ENCODE measurements at regions not wholly inside any gene's neighbourhood (a gene's known extent, or its start where the extent isn't known, plus 50 kb on each side); places are given as distances from the start of the nearest gene placed in this dataset.
"Not testable (repeated sequence)": the region's sequence is repeated elsewhere in the genome, so short reads cannot be mapped to it uniquely, and the experiment has no call there.

DNA sequence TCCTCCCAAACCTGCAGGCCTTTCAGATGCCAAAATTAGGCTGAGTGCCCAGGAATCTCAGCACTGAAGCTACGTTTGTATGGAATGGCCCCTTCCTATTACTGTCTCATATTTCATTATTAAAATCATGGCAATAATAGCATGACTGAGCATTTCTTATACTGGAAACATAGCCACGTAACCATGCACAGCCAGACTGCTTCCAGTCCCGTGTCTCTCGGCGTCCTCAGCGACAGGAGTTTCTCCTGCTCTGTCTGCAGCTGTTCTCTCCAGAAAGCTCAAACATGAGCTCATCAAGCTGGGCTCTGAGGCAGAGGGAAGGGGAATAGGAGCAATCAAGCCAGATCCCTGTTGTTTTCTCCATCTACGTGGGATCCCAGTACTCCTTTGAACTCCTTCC is 104.0 kb downstream of the CDC7 start:
- H3K36me3 Mint-ChIP-seq (ENCODE audit: insufficient read depth, unreplicated experiment): no peaks in the 10 kb centered on the region
- POLR2A ChIA-PET: no interaction called here
- no peak overlapping the region for H3K27ac Mint-ChIP-seq (ENCODE audit: unreplicated experiment)
- intact Hi-C loops (cut with micrococcal nuclease; ENCODE audit: unreplicated experiment): no loop called here
- no peak overlapping the region for H3K4me3 Mint-ChIP-seq (ENCODE audit: unreplicated experiment)
- Histone ChIP-seq H3K4me3 (ENCODE audit: low read depth, low read length) (no peak overlapping the region), H3K9me3 (no peaks in the 10 kb centered on the region), H3K27me3 (replicated peaks; ENCODE audit: control insufficient read depth, insufficient read depth, low read length) (no peaks in the 10 kb centered on the region), H3K36me3 (ENCODE audit: control insufficient read depth, insufficient read depth, low read length) (no peaks in the 10 kb centered on the region), H3K4me1 (peaks cover 17% of the 10 kb centered on the region)
- CTCF ChIA-PET: no interaction called here
- H3K27me3 Mint-ChIP-seq (ENCODE audit: insufficient read depth, unreplicated experiment): no peaks in the 10 kb centered on the region
- TF ChIP-seq, protein P1, sequence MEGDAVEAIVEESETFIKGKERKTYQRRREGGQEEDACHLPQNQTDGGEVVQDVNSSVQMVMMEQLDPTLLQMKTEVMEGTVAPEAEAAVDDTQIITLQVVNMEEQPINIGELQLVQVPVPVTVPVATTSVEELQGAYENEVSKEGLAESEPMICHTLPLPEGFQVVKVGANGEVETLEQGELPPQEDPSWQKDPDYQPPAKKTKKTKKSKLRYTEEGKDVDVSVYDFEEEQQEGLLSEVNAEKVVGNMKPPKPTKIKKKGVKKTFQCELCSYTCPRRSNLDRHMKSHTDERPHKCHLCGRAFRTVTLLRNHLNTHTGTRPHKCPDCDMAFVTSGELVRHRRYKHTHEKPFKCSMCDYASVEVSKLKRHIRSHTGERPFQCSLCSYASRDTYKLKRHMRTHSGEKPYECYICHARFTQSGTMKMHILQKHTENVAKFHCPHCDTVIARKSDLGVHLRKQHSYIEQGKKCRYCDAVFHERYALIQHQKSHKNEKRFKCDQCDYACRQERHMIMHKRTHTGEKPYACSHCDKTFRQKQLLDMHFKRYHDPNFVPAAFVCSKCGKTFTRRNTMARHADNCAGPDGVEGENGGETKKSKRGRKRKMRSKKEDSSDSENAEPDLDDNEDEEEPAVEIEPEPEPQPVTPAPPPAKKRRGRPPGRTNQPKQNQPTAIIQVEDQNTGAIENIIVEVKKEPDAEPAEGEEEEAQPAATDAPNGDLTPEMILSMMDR (IDR thresholded peaks at IDR 0.05; ENCODE audit: insufficient read depth in 1 of 2, low read depth in 1 of 2, low read length in 1 of 2, severe bottlenecking in 1 of 2, unreplicated experiment in 1 of 2): no peak
- no peaks in the 10 kb centered on the region for H3K9me3 Mint-ChIP-seq (ENCODE audit: unreplicated experiment)
- no TSS peak for BruUV-seq (replicated peaks)
- DNase-seq: no peak
- H3K4me1 Mint-ChIP-seq (ENCODE audit: low read depth, unreplicated experiment): peaks cover 7% of the 10 kb centered on the region

DNA sequence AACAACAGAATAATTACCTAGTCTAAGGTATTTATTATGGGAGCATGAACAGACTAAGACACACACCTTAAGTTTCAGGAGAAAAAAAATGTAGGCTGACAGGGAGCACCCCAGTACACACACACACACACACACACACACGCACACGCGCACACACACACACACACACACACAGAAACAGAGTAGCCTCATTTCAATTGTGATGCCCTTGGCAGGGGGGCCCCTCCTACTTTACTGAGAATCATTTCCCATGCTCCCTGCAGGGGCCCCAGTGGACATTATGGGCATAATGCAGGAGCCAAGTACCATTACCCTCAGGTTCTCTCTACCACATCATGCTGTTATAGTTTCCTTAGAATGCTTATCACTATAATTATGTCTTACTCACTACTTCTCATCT is 104.9 kb downstream of the CDC7 start:
- BruUV-seq (replicated peaks): no TSS peak
- CTCF ChIA-PET: no interaction called here
- no peaks in the 10 kb centered on the region for H3K27me3 ChIP-seq (replicated peaks; ENCODE audit: control insufficient read depth, insufficient read depth, low read length)
- peaks cover 26% of the 10 kb centered on the region for H3K4me1 ChIP-seq
- Mint-ChIP-seq H3K4me3 (ENCODE audit: unreplicated experiment) (no peak overlapping the region), H3K4me1 (ENCODE audit: low read depth, unreplicated experiment) (peaks cover 16% of the 10 kb centered on the region), H3K27me3 (ENCODE audit: insufficient read depth, unreplicated experiment) (no peaks in the 10 kb centered on the region), H3K36me3 (ENCODE audit: insufficient read depth, unreplicated experiment) (no peaks in the 10 kb centered on the region), H3K9me3 (ENCODE audit: unreplicated experiment) (no peaks in the 10 kb centered on the region), H3K27ac (ENCODE audit: unreplicated experiment) (no peak overlapping the region)
- H3K36me3 ChIP-seq (ENCODE audit: control insufficient read depth, insufficient read depth, low read length): no peaks in the 10 kb centered on the region
- DNase-seq: no peak
- H3K4me3 ChIP-seq (ENCODE audit: low read depth, low read length): no peak overlapping the region
- POLR2A ChIA-PET: no interaction called here
- no peaks in the 10 kb centered on the region for H3K9me3 ChIP-seq
- TF ChIP-seq, protein P1 (IDR thresholded peaks at IDR 0.05; ENCODE audit: insufficient read depth in 1 of 2, low read depth in 1 of 2, low read length in 1 of 2, severe bottlenecking in 1 of 2, unreplicated experiment in 1 of 2): no peak
- intact Hi-C loops (cut with micrococcal nuclease; ENCODE audit: unreplicated experiment): no loop called here

DNA sequence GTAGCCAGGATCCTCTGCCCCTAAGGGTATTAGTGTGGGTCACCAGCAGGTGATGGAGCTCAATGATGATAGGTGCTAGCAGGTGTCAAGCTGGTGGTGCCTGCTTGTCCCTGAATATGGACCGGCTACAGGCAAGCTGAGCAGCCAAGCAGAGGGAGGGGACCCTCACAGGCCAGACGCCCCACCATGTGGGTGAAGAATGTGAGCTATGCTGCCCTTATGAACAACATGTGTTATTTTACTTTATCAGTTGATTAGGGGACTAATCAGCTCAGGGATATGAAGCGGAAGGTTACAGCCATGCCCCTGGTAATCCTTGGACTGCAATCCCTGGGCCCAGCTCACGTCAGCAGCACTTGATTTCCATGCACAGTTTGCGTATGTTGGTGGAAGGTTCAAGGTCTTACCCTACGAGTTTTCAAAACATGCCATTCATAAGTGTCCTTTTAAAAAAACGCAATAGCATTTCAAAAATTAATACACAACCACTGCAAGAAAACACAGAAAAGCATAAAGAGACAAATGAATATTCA is 106.0 kb downstream of the CDC7 start:
- Histone ChIP-seq H3K9me3 (no peaks in the 10 kb centered on the region), H3K36me3 (ENCODE audit: control insufficient read depth, insufficient read depth, low read length) (no peaks in the 10 kb centered on the region), H3K27me3 (replicated peaks; ENCODE audit: control insufficient read depth, insufficient read depth, low read length) (no peaks in the 10 kb centered on the region), H3K4me1 (peaks cover 27% of the 10 kb centered on the region), H3K4me3 (ENCODE audit: low read depth, low read length) (no peak overlapping the region)
- Mint-ChIP-seq H3K4me1 (ENCODE audit: low read depth, unreplicated experiment) (peaks cover 12% of the 10 kb centered on the region), H3K27me3 (ENCODE audit: insufficient read depth, unreplicated experiment) (no peaks in the 10 kb centered on the region), H3K4me3 (ENCODE audit: unreplicated experiment) (no peak overlapping the region), H3K9me3 (ENCODE audit: unreplicated experiment) (no peaks in the 10 kb centered on the region), H3K36me3 (ENCODE audit: insufficient read depth, unreplicated experiment) (no peaks in the 10 kb centered on the region), H3K27ac (ENCODE audit: unreplicated experiment) (no peak overlapping the region)
- intact Hi-C loops (cut with micrococcal nuclease; ENCODE audit: unreplicated experiment): no loop called here
- DNase-seq: no peak
- ChIA-PET CTCF (no interaction called here), POLR2A (no interaction called here)
- TF ChIP-seq, protein P1 (IDR thresholded peaks at IDR 0.05; ENCODE audit: insufficient read depth in 1 of 2, low read depth in 1 of 2, low read length in 1 of 2, severe bottlenecking in 1 of 2, unreplicated experiment in 1 of 2): no peak
- BruUV-seq (replicated peaks): no TSS peak

DNA sequence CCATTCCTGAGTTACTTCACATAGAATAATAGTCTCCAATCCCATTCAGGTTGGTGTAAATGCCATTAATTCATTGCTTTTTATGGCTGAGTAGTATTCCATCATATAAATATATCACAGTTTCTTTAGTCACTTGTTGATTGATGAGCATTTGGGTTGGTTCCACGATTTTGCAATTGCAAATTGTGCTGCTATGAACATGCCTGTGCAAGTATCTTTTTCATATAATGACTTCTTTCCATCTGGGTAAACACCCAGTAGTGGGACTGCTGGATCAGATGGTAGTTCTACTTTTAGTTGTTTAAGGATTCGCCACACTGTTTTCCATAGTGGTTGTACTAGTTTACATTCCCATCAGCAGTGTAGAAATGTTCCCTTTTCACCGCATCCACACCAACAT is 107.0 kb downstream of the CDC7 start:
- H3K4me3 Mint-ChIP-seq (ENCODE audit: unreplicated experiment); intact Hi-C loops (cut with micrococcal nuclease; ENCODE audit: unreplicated experiment); H3K27ac Mint-ChIP-seq (ENCODE audit: unreplicated experiment); H3K27me3 ChIP-seq (replicated peaks; ENCODE audit: control insufficient read depth, insufficient read depth, low read length); H3K9me3 ChIP-seq; H3K36me3 Mint-ChIP-seq (ENCODE audit: insufficient read depth, unreplicated experiment); H3K36me3 ChIP-seq (ENCODE audit: control insufficient read depth, insufficient read depth, low read length); H3K9me3 Mint-ChIP-seq (ENCODE audit: unreplicated experiment); CTCF ChIA-PET; DNase-seq; H3K4me3 ChIP-seq (ENCODE audit: low read depth, low read length); BruUV-seq (replicated peaks); POLR2A ChIA-PET; H3K27me3 Mint-ChIP-seq (ENCODE audit: insufficient read depth, unreplicated experiment): not testable (repeated sequence)
- H3K4me1 ChIP-seq: peaks cover 34% of the 10 kb centered on the region
- H3K4me1 Mint-ChIP-seq (ENCODE audit: low read depth, unreplicated experiment): peaks cover 12% of the 10 kb centered on the region

Data from Caco-2 (cell line).